RWPE1 (cell line): ENCODE measurements at regions not wholly inside any gene's neighbourhood (a gene's known extent, or its start where the extent isn't known, plus 50 kb on each side); places are given as distances from the start of the nearest gene placed in this dataset.
"Not testable (repeated sequence)": the region's sequence is repeated elsewhere in the genome, so short reads cannot be mapped to it uniquely, and the experiment has no call there.

Experiments
- CTCF ChIA-PET: fragments of 350-600 bp; sonication (Branson Sonifier 250); formaldehyde crosslinking; extraction: SDS; loops from one replicate; lab custom pipeline; 2021; lab: Yijun Ruan, JAX
- POLR2A ChIA-PET: fragments of 400-600 bp; formaldehyde crosslinking; extraction: SDS; loops from one replicate; lab custom pipeline; 2020; ENCODE audit warnings: antibody characterized with exemption; ENCODE audit not compliant: low non-redundant PET; lab: Yijun Ruan, JAX
- DNase-seq: peaks from one replicate; pipeline ENCODE4 v3.0.0; 2012; ENCODE audit warnings: low spot score
- H3K27ac ChIP-seq: fragments of 450-650 bp; 2 replicates; pipeline ENCODE4 v1.5.1; 2017
- TF ChIP-seq, protein P1 (sequence below): fragments of 450-650 bp; conservative IDR thresholded peaks from 2 replicates; pipeline ENCODE4 v1.5.1; 2017; ENCODE audit warnings: low read depth, mild to moderate bottlenecking

DNA sequence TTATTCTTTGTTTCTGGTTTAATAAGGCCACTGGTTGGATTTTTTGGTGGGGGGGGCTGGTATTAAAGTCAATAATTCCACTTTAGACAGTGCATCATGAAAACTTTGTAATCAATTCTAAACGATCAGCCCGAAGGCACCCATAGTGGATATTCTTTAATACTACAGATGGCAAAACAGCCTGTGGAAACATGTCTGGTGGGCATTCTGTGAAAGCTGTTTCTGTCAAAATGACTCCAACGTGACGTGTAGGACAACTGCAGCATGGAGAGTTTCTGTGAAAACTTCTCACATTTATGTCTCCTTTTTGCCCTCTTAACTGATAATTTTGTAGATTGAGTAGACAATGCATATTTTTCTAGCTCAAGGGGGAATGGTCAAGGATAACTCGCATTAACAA is 185.8 kb upstream of the FLRT2 start:
- ChIA-PET POLR2A (no interaction called here), CTCF (no interaction called here)
- H3K27ac ChIP-seq: no peak overlapping the region
- TF ChIP-seq, protein P1, sequence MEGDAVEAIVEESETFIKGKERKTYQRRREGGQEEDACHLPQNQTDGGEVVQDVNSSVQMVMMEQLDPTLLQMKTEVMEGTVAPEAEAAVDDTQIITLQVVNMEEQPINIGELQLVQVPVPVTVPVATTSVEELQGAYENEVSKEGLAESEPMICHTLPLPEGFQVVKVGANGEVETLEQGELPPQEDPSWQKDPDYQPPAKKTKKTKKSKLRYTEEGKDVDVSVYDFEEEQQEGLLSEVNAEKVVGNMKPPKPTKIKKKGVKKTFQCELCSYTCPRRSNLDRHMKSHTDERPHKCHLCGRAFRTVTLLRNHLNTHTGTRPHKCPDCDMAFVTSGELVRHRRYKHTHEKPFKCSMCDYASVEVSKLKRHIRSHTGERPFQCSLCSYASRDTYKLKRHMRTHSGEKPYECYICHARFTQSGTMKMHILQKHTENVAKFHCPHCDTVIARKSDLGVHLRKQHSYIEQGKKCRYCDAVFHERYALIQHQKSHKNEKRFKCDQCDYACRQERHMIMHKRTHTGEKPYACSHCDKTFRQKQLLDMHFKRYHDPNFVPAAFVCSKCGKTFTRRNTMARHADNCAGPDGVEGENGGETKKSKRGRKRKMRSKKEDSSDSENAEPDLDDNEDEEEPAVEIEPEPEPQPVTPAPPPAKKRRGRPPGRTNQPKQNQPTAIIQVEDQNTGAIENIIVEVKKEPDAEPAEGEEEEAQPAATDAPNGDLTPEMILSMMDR: no peak
- DNase-seq: no peak

DNA sequence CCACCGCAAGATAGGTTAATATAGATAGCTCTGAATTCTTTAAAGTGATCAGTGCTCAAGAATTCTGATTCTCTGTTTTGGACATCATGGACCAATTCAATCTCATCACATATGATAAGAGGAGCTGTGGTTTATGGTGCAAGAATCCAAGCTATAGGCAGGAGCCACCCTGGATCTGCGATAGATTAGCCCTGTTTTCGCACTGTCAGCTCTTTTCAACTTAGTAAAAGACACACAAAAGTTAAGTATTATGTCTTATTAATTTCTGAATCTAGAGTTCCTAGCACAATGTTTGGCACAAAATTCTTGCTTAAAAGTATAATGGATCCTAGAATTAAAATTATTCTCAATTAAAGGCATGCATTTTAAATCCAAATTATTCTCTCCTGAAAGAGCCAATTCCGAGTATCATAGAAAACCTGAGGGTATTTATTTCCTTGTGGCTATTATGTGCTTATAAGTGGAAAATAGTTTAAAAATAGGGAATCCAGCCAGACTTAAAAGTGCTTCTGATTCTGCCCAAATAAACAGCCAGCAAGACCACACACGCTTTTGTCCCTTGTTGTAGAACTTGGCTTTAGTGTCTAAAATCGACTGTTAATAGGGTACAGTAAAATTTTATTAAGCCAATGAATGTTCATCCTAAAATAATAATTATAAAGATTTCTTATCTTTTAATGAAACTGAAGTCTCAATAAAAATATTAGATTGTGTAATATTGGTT is 184.9 kb upstream of the FLRT2 start:
- H3K27ac ChIP-seq: no peak overlapping the region
- TF ChIP-seq, protein P1: no peak
- ChIA-PET POLR2A (no interaction called here), CTCF (no interaction called here)
- no peak for DNase-seq

DNA sequence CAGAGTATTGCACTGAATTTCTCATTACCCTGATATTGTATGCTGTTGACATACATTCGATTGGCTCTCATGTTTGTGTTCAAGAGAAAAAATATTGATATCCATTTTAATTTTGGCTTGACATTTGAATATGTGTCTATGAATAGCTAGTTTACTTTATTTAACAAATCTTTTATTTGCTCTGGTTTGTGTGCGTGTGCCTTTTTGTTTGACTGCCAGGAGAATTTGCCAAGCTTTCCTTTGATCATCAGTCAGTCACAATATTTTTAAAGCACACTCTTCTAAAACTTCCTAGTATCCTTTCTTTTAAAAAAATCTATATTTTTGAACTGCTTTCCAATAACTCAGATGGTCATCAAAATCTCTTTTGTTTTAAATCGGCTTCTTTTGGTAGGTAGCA is 179.3 kb upstream of the FLRT2 start:
- CTCF ChIA-PET: interaction anchor here (0.6 to 0.7 kb wide), 2 partner anchors 9 to 184 kb away, joined by 3 to 4 read pairs; no protein-coding TSS in a partner anchor
- POLR2A ChIA-PET: no interaction called here
- TF ChIP-seq, protein P1: no peak
- DNase-seq: no peak
- no peak overlapping the region for H3K27ac ChIP-seq

DNA sequence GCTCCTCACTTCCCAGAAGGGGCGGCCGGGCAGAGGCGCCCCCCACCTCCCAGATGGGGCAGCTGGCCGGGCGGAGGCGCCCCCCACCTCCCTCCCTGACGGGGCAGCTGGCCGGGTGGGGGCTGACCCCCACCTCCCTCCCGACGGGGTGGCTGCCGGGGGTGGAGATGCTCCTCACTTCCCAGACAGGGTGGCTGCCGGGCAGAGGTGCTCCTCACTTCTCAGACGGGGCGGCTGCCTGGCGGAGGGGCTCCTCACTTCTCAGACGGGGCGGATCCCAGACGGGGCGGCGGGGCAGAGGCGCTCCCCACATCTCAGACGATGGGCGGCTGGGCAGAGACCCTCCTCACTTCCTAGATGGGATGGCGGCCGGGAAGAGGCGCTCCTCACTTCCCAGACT is 177.4 kb upstream of the FLRT2 start:
- CTCF ChIA-PET, POLR2A ChIA-PET: not testable (repeated sequence)

DNA sequence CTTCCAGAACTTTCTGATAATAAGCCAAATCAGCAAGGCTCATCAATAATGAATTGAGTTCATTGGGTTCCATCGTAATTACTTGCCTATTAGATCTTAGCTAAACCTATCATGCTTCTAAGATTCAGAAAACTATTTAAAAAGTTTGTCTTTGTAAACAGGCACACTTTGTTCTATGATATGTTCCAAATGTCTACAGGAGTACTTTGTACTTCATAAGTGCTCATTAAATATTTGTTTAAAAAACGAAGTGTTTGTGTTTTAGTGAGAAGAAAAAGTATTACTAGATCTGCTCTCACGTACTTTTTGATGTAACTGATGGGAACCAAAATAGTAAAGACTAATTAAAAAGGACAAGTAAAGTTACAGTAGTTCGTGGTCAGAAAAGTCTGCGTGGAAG is 172.8 kb upstream of the FLRT2 start:
- TF ChIP-seq, protein P1: no peak
- DNase-seq: no peak
- POLR2A ChIA-PET: no interaction called here
- no peak overlapping the region for H3K27ac ChIP-seq
- CTCF ChIA-PET: no interaction called here

More for the DNA sequence above, 177.4 kb upstream of the FLRT2 start:
- not testable (repeated sequence) for H3K27ac ChIP-seq, DNase-seq

DNA sequence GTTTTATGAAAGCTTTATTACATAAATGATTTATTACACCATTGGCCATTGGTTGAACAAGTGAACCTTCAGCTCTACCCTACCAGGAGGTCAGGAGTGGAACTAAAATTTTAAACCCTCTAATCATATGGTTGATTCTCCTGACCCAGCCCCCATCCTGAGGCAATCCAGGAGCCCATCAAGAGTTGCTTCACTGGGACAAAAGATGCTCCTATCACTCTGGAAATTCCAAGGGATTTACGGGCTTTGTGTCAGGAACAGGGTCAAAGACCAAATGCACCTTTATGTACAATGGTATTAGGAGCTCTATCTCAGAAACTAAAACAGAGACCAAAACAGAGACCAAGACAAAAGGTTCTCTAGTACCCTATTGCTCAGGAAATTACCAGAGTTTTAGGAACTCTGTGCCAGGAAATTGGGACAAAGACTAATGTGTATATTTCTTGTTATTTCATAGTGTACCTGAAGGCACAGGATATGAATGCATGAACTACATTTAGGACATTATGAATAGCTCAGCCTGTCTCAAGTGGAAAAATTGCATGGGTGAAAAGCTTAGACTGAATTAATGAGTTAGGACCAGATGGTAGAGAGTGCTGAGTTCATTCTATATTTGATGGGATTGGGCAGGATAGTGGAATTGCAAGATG is 171.7 kb upstream of the FLRT2 start:
- TF ChIP-seq, protein P1: no peak
- DNase-seq: no peak
- ChIA-PET POLR2A (no interaction called here), CTCF (interaction anchor here (0.7 kb wide), 1 partner anchor 9 kb away, joined by 3 read pairs; no protein-coding TSS in a partner anchor)
- no peak overlapping the region for H3K27ac ChIP-seq

DNA sequence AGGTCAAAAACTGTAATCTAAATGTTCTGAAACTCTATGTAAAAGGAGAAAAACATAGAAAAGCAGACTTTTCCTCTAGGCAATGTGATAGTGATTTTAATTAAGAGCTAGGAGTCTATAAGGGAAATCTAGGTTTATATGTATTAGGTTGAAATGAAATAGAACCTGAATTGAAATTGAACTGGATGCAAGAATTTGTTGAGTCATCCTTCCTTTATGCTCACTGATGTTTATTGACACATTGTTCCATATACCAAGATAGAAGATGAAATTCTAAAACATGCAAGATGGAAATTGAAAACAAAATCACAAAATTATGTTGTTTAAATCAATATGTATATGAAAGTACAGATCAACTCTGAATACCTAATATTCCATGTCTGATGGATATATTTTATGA is 170.4 kb upstream of the FLRT2 start:
- TF ChIP-seq, protein P1: no peak
- POLR2A ChIA-PET: no interaction called here
- no peak for DNase-seq
- no peak overlapping the region for H3K27ac ChIP-seq
- CTCF ChIA-PET: no interaction called here
